Thymus (tissue), 11 donors: ENCODE measurements at regions not wholly inside any gene's neighbourhood (a gene's known extent, or its start where the extent isn't known, plus 50 kb on each side); places are given as distances from the start of the nearest gene placed in this dataset.

Experiments
- DNase-seq, 9 donors: peaks; one replicate each; pipeline ENCODE4 v3.0.0-alpha.2; 2013; ENCODE audit warnings: low spot score in 9 of 9, low read depth in 6 of 9, missing footprints in 1 of 9
- H3K27ac ChIP-seq, 2 donors: one replicate each; pipeline ENCODE4 v1.5.1; 2013; ENCODE audit warnings: control low read depth in 1 of 2, low read depth in 1 of 2, low read length in 1 of 2, mild to moderate bottlenecking in 1 of 2, moderate library complexity in 1 of 2
- H3K27me3 ChIP-seq, 2 donors: one replicate each; pipeline ENCODE4 v1.5.1; 2013; ENCODE audit warnings: low read length in 1 of 2; ENCODE audit not compliant: control insufficient read depth in 2 of 2, insufficient read depth in 1 of 2
- H3K36me3 ChIP-seq, 2 donors: one replicate each; pipeline ENCODE4 v1.5.1; 2013; ENCODE audit warnings: low read length in 1 of 2, mild to moderate bottlenecking in 1 of 2, moderate library complexity in 1 of 2; ENCODE audit not compliant: control insufficient read depth in 2 of 2, insufficient read depth in 2 of 2
- H3K4me1 ChIP-seq, 2 donors: one replicate each; pipeline ENCODE4 v1.5.1; 2013; ENCODE audit warnings: low read length in 2 of 2; ENCODE audit not compliant: control insufficient read depth in 2 of 2, insufficient read depth in 2 of 2
- H3K4me3 ChIP-seq, 2 donors: one replicate each; pipeline ENCODE4 v1.5.1; 2013; ENCODE audit warnings: low read length in 2 of 2, control low read depth in 1 of 2, mild to moderate bottlenecking in 1 of 2
- H3K9me3 ChIP-seq, 2 donors: one replicate each; pipeline ENCODE4 v1.5.1; 2013; ENCODE audit warnings: low read length in 1 of 2, mild to moderate bottlenecking in 1 of 2; ENCODE audit not compliant: control insufficient read depth in 2 of 2, insufficient read depth in 1 of 2
- WGBS: extraction: QIAGEN DNeasy Blood & Tissue Kit; methylation state at CpG from one replicate; pipeline ENCODE4 v1.1.7; 2013; 5-methylcytosine and 5-hydroxymethylcytosine counted together
- donor health status: healthy.

- Histone ChIP-seq H3K36me3 (no peaks in the 10 kb centered on the region), H3K4me1 (no peaks in the 10 kb centered on the region), H3K4me3 (no peak overlapping the region), H3K9me3 (no peaks in the 10 kb centered on the region), H3K27ac (no peak overlapping the region), H3K27me3 (no peaks in the 10 kb centered on the region)
- WGBS, result 94% methylated on average over 22 of the region's 22 CpGs
- no peak for DNase-seq
Measured at GRCh38 chr2:236889791-236890704, 195.6 kb upstream of the COPS8 start.

GRCh38 chr2:236892721-236893120, 193.0 kb upstream of the COPS8 start:
- H3K27me3 ChIP-seq, result no peaks in the 10 kb centered on the region
- H3K27ac ChIP-seq, result no peak overlapping the region
- 79% methylated on average over 7 of the region's 7 CpGs for WGBS

GRCh38 chr2:236894791-236895190, 190.9 kb upstream of the COPS8 start:
- H3K9me3 ChIP-seq, result no peaks in the 10 kb centered on the region
- no peaks in the 10 kb centered on the region for H3K27me3 ChIP-seq
- H3K4me3 ChIP-seq, result no peak overlapping the region
- no peaks in the 10 kb centered on the region for H3K36me3 ChIP-seq
- no peak overlapping the region for H3K27ac ChIP-seq
- no peak for DNase-seq
- H3K4me1 ChIP-seq, result no peaks in the 10 kb centered on the region
- 95% methylated on average over 6 of the region's 6 CpGs for WGBS

More at GRCh38 chr2:236892721-236893120, 193.0 kb upstream of the COPS8 start:
- Histone ChIP-seq H3K4me1 (no peaks in the 10 kb centered on the region), H3K4me3 (no peak overlapping the region), H3K36me3 (no peaks in the 10 kb centered on the region), H3K9me3 (no peaks in the 10 kb centered on the region)
- no peak for DNase-seq

- H3K36me3 ChIP-seq, result no peaks in the 10 kb centered on the region
- no peak overlapping the region for H3K4me3 ChIP-seq
- H3K27me3 ChIP-seq, result no peaks in the 10 kb centered on the region
- DNase-seq, result no peak
- no peaks in the 10 kb centered on the region for H3K9me3 ChIP-seq
- no peaks in the 10 kb centered on the region for H3K4me1 ChIP-seq
- H3K27ac ChIP-seq, result no peak overlapping the region
- 97% methylated on average over 3 of the region's 3 CpGs for WGBS
Measured at GRCh38 chr2:236895497-236895896, 190.2 kb upstream of the COPS8 start.

GRCh38 chr2:236896688-236897087, 189.0 kb upstream of the COPS8 start:
- H3K9me3 ChIP-seq, result no peaks in the 10 kb centered on the region
- no peaks in the 10 kb centered on the region for H3K4me1 ChIP-seq
- 96% methylated on average over 5 of the region's 5 CpGs for WGBS
- no peak for DNase-seq
- H3K4me3 ChIP-seq, result no peak overlapping the region
- H3K27ac ChIP-seq, result no peak overlapping the region
- no peaks in the 10 kb centered on the region for H3K36me3 ChIP-seq
- no peaks in the 10 kb centered on the region for H3K27me3 ChIP-seq

GRCh38 chr2:236899146-236899545, 186.5 kb upstream of the COPS8 start:
- Histone ChIP-seq H3K36me3 (no peaks in the 10 kb centered on the region), H3K27ac (no peak overlapping the region), H3K27me3 (peaks cover 0 to 2% of the 10 kb centered on the region in 2 donors), H3K9me3 (no peaks in the 10 kb centered on the region), H3K4me3 (no peak overlapping the region), H3K4me1 (no peaks in the 10 kb centered on the region)
- WGBS, result 96% methylated on average over 6 of the region's 6 CpGs
- DNase-seq, result no peak

- H3K27me3 ChIP-seq, result peaks cover 0 to 2% of the 10 kb centered on the region in 2 donors
- no peaks in the 10 kb centered on the region for H3K9me3 ChIP-seq
- H3K4me1 ChIP-seq, result no peaks in the 10 kb centered on the region
- H3K36me3 ChIP-seq, result no peaks in the 10 kb centered on the region
- H3K4me3 ChIP-seq, result no peak overlapping the region
- no peak for DNase-seq
- 76% methylated on average over 6 of the region's 6 CpGs for WGBS
- H3K27ac ChIP-seq, result no peak overlapping the region
Measured at GRCh38 chr2:236899950-236900640, 185.6 kb upstream of the COPS8 start.

- H3K4me3 ChIP-seq, result no peak overlapping the region
- WGBS, result 89% methylated on average over 4 of the region's 4 CpGs
- no peaks in the 10 kb centered on the region for H3K36me3 ChIP-seq
- H3K27ac ChIP-seq, result no peak overlapping the region
- no peak for DNase-seq
- peaks cover 0 to 5% of the 10 kb centered on the region in 2 donors for H3K27me3 ChIP-seq
- H3K9me3 ChIP-seq, result no peaks in the 10 kb centered on the region
- H3K4me1 ChIP-seq, result no peaks in the 10 kb centered on the region
Measured at GRCh38 chr2:236901956-236902355, 183.7 kb upstream of the COPS8 start.

- H3K4me3 ChIP-seq, result no peak overlapping the region
- H3K27me3 ChIP-seq, result peaks cover 0 to 5% of the 10 kb centered on the region in 2 donors
- H3K4me1 ChIP-seq, result no peaks in the 10 kb centered on the region
- no peaks in the 10 kb centered on the region for H3K36me3 ChIP-seq
- no peak for DNase-seq
- no peak overlapping the region for H3K27ac ChIP-seq
- 93% methylated on average over 11 of the region's 11 CpGs for WGBS
- no peaks in the 10 kb centered on the region for H3K9me3 ChIP-seq
Measured at GRCh38 chr2:236903978-236904377, 181.7 kb upstream of the COPS8 start.
